HG02642 (cell line): ENCODE measurements at regions not wholly inside any gene's neighbourhood (a gene's known extent, or its start where the extent isn't known, plus 50 kb on each side); places are given as distances from the start of the nearest gene placed in this dataset.
"Not testable (repeated sequence)": the region's sequence is repeated elsewhere in the genome, so short reads cannot be mapped to it uniquely, and the experiment has no call there.

ENCODE experiments used
- ATAC-seq: cut with Tn5 transposase; IDR thresholded peaks from one replicate; pipeline ENCODE4 v1.9.1; 2021; ENCODE audit warnings: mild to moderate bottlenecking; ENCODE audit not compliant: unreplicated experiment, poor library complexity

DNA sequence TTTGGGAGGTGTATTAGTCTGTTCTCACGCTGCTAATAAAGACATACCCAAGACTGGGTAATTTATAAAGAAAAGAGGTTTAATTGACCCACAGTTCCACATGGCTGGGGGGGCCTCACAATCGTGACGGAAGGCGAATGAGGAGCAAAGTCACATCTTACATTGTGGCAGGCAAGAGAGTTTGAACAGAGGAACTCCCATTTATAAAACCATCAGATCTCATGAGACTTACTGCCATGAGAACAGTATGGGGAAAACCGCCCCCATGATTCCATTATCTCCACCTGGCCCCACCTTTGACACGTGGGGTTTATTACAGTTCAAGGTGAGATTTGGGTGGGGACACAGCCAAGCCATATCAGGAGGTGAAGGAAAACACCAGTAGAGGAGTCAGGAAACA, 143.8 kb upstream of the MED14 start:
- ATAC-seq: not testable (repeated sequence)

- no peak for ATAC-seq
Observed at GRCh38 chrX:40880712-40881111, 145.4 kb upstream of the MED14 start.

- ATAC-seq: no peak
Observed at GRCh38 chrX:40883021-40883619, 147.8 kb upstream of the MED14 start.

GRCh38 chrX:40885989-40886388, 150.6 kb upstream of the MED14 start:
- ATAC-seq: no peak

GRCh38 chrX:40887476-40887875, 152.1 kb upstream of the MED14 start:
- ATAC-seq: no peak

GRCh38 chrX:40891798-40892197, 156.5 kb upstream of the MED14 start:
- no peak for ATAC-seq

DNA sequence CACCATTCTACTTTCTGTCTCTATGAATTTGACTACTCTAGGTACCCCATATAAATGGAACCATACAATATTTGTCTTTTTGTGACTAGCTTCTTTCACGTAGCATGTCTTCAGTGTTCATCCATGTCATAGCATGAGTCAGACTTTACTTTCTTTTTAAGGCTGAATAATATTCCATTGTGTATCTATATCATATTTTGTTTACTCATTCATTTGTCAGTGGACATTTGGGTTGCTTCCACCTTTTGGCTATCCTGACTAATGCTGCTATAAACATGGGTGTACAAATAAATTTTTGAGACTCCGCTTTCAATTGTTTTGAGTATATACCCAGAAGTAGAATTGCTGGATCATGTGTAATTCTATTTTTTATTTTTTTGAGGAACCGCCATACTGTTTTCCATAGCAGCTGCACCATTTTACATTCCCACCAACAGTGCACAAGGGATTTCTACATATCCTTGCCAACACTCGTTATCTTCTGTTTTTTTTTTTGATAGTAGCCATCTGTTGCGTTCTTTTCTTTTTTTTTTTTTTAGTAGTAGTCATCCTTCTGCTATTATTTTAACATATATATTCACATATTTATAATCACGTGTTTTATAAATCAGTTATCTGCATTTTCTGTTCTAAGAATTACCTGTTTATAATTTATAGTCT, 158.0 kb upstream of the MED14 start:
- no peak for ATAC-seq

DNA sequence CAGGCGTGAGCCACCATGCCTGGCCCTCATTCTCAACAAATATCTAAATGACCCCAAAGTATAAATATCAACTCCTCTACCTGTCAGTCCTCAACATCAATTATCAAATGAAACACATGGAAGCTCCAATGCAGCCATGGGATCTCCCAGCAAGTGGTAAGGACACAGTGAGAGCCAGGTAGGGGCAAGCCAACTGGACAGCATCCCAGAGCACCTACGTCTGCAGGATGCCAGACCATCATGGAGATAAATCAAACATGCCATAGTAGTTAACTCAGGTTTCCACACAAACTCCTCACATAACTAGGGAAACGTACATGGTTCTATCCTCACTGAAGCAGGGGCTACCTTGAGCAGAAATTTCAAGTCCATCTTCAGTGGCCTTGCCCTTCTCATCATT, 159.9 kb upstream of the MED14 start:
- ATAC-seq: no peak

DNA sequence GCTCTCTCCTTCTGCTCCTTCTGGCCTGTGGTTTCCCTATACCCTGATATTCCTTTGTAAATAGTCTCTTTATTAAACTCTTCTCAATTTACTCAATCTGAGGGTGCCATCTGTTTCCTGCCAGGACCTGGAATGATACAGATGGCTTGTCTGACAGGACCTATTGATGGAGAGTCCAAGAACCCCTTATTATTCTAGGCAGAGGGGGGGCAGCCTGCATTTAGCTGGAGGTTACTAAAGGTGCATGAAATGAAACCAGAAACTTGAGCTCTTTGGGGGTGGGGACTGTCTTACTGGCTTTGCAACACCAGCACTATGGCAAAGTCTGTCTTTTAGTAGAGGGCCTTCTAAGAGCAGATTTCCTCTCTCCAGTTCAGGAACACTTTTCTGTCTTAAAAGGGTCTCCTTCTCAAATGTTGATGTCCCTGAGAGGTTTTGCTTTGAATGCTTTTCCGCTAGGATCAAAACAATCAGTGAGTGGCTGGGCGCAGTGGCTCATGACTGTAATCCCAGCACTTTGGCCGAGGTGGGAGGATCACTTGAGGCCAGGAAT, 162.5 kb upstream of the MED14 start:
- no peak for ATAC-seq

DNA sequence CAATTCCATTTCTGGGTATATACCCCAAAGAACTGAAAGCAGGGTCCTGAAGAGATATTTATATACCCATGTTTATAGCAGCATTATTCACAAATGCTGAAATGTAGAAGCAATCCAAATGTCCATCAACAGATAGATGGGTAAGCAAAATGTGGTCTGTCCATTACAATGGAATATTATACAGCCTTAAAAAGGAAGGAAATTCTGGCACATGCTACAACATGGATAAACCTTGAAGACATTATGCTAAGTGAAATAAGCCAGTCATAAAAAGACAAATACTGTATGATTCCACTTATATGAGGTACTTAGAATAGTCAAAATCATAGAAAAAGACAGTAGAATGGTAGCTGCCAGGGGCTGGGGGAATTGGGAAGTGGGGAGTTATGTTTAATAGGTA, 169.4 kb upstream of the MED14 start:
- not testable (repeated sequence) for ATAC-seq

GRCh38 chrX:40908026-40908425, 172.7 kb upstream of the MED14 start:
- ATAC-seq: no peak

- no peak for ATAC-seq
Observed at GRCh38 chrX:40908857-40909475, 173.6 kb upstream of the MED14 start.

DNA sequence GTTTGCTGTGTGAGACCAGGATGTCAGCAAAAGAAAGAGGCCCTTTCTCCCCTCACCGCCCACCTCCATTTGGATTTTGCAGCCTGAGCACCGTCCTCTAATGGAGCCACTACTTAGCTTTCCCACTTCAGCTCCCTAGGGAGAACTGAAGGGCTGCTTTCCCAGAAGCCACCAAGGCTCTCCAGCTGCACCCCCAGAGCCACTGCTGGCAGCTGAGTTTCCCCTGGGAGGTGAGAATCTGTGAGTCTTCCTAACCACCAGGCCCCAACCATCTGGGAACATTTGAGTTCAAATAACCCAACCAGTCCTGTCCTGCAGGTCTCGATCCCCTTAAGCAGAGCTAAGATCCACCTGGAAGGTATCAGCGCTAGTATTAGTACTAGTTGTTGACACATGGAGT, 173.1 kb upstream of the USP9X start:
- ATAC-seq: no peak

- ATAC-seq: no peak
Observed at GRCh38 chrX:40912576-40912975, 172.7 kb upstream of the USP9X start.

GRCh38 chrX:40920351-40920750, 164.9 kb upstream of the USP9X start:
- ATAC-seq: no peak

- no peak for ATAC-seq
Observed at GRCh38 chrX:40922307-40922706, 162.9 kb upstream of the USP9X start.

GRCh38 chrX:40926739-40927427, 158.4 kb upstream of the USP9X start:
- ATAC-seq: not testable (repeated sequence)

DNA sequence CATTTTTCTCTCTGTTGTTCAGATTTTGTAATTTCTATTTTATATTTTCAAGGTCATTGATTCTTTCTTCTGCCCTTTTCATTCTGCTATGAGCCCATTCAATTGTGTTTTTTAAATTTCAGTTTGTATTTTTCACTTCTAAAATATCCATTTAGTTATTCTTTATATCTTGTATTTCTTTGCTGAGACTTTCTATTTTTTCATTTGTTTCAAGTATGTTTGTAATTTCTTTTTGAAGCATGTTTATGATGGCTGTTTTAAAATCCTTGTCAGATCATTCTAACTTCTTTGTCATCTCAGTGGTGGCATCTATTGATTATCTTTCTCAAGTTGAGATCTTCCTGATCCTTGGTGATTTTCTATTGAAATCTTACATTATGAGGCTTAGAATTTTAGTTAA, 157.2 kb upstream of the USP9X start:
- ATAC-seq: no peak

DNA sequence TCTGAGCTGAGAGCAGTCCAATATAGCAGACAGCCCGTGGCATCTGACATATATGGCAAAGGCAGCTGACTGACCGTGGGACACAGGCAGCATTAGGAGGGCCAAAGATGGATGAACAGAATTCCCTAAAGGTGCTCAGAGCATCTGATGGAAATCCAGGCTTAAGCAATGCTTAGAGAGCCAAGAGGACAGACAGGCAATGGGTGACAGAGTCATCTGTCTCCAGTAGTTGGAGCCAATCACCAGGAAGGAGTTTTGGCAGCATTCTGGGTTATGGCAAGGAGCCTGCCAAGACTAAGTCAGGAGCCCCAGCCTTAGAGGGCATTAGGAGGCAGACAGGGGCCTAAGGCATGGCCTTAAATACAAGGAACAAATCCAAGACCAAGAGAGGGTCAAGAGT, 153.3 kb upstream of the USP9X start:
- no peak for ATAC-seq

DNA sequence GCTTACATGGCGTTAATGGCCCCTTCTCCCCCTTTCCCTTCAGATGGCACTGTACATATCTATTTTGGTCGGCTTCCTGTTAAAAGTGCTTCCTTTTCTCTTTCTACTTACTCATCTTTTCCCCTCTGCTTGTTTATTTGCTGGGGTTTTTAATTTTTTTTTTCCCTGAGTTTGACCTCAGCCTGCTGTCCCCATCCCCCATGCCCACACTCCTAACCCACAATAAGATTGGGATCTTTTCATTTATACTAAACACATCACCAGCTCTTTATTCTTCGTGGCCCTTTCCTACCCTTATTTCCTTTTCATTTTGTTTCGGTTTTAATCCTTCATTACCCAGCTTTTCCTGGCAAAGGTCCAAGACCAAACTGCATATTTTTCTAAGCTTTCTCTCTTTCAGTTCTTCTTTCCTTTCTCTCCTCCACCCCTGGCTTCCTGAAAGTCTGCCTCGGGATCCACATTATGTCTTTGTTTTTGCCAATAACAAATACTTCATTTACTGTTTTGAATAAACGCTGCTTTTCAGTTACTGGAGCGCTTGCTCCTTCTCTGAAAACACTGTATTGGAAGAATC, 152.0 kb upstream of the USP9X start:
- ATAC-seq: no peak
